Neural progenitor cell (in vitro differentiated cells): ENCODE measurements at regions not wholly inside any gene's neighbourhood (a gene's known extent, or its start where the extent isn't known, plus 50 kb on each side); places are given as distances from the start of the nearest gene placed in this dataset.
"Not testable (repeated sequence)": the region's sequence is repeated elsewhere in the genome, so short reads cannot be mapped to it uniquely, and the experiment has no call there.

Experiments used
- EZH2 ChIP-seq: fragments of 200-600 bp; sonication (generic); IDR thresholded peaks from 2 replicates; pipeline ENCODE4 v1.6.1; 2017; ENCODE audit warnings: antibody characterized with exemption, mild to moderate bottlenecking, moderate library complexity
- EZH2phosphoT487 ChIP-seq: fragments of 200-600 bp; sonication (generic); IDR thresholded peaks from 2 replicates; pipeline ENCODE4 v1.6.1; 2017; ENCODE audit warnings: antibody characterized with exemption
- TF ChIP-seq, protein P1 (sequence below): fragments of 200-600 bp; sonication (generic); IDR thresholded peaks from 2 replicates; pipeline ENCODE4 v1.5.1; 2017; ENCODE audit warnings: antibody characterized with exemption, mild to moderate bottlenecking

DNA sequence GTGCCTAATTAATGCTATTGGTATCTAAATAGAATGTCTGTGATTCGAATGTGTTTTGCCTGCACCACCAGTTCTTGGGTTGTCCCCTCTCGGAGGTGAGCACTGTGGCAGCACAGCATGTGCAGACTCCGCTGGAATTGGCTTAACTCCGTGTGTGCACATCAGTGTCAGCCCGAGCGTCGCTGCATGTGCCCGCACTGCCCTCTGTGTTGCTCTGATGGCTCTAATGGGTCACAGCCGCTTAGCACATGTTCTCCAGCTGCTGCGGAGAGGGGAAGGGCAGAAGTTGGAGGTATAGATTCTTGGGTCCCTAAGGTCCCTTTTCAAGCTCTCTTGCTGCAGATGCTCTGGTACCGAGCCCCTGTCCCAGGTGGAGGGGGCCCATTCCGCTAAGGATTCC is 75.1 kb downstream of the CDRT15L2 start:
- TF ChIP-seq EZH2, EZH2phosphoT487: not testable (repeated sequence)
- TF ChIP-seq, protein P1, sequence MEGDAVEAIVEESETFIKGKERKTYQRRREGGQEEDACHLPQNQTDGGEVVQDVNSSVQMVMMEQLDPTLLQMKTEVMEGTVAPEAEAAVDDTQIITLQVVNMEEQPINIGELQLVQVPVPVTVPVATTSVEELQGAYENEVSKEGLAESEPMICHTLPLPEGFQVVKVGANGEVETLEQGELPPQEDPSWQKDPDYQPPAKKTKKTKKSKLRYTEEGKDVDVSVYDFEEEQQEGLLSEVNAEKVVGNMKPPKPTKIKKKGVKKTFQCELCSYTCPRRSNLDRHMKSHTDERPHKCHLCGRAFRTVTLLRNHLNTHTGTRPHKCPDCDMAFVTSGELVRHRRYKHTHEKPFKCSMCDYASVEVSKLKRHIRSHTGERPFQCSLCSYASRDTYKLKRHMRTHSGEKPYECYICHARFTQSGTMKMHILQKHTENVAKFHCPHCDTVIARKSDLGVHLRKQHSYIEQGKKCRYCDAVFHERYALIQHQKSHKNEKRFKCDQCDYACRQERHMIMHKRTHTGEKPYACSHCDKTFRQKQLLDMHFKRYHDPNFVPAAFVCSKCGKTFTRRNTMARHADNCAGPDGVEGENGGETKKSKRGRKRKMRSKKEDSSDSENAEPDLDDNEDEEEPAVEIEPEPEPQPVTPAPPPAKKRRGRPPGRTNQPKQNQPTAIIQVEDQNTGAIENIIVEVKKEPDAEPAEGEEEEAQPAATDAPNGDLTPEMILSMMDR, result not testable (repeated sequence)
